SU-DHL-6 (cell line): ENCODE measurements at regions not wholly inside any gene's neighbourhood (a gene's known extent, or its start where the extent isn't known, plus 50 kb on each side); places are given as distances from the start of the nearest gene placed in this dataset.

ENCODE experiments used
- CTCF ChIP-seq: fragments of 200-600 bp; sonication (generic); IDR thresholded peaks from one replicate; pipeline ENCODE4 v1.5.1; 2017; ENCODE audit warnings: antibody characterized with exemption, mild to moderate bottlenecking, low read length, moderate library complexity; ENCODE audit not compliant: insufficient read depth, poor library complexity, severe bottlenecking
- EZH2phosphoT487 ChIP-seq: fragments of 200-600 bp; sonication (generic), shearing (Covaris generic); conservative IDR thresholded peaks from 2 replicates; pipeline ENCODE4 v1.6.1; 2018; ENCODE audit warnings: mild to moderate bottlenecking, antibody characterized with exemption, low read length, moderate library complexity, mixed read lengths

GRCh38 chr15:93415576-93415975 lies 326.6 kb upstream of the RGMA start:
- no peak for TF ChIP-seq CTCF
- TF ChIP-seq EZH2phosphoT487 = no peak
